ENCODE measurements at regions not wholly inside any gene's neighbourhood (a gene's known extent, or its start where the extent isn't known, plus 50 kb on each side); places are given as distances from the start of the nearest gene placed in this dataset.

GRCh38 chr19:31109636-31110035, 239.6 kb downstream of the TSHZ3 start:
- TF ChIP-seq CTCF (IDR thresholded peaks at IDR 0.05): no peak
- TF ChIP-seq POLR2A (IDR thresholded peaks at IDR 0.05): no peak
- no peak for TF ChIP-seq EP300 (IDR thresholded peaks at IDR 0.05)

Data from tibial nerve (tissue), 4 donors.